Progenitor cell of endocrine pancreas (in vitro differentiated cells): ENCODE measurements at regions not wholly inside any gene's neighbourhood (a gene's known extent, or its start where the extent isn't known, plus 50 kb on each side); places are given as distances from the start of the nearest gene placed in this dataset.

Source experiments
- DNase-seq: peaks from one replicate; pipeline ENCODE4 v3.0.0; 2021; ENCODE audit warnings: low spot score; ENCODE audit not compliant: unreplicated experiment
- H3K27ac Mint-ChIP-seq: 2 replicates; pipeline ENCODE4 v1.8.0; 2021; ENCODE audit warnings: mild to moderate bottlenecking, moderate library complexity, mixed read lengths
- H3K27me3 Mint-ChIP-seq: 2 replicates; pipeline ENCODE4 v1.8.0; 2021; ENCODE audit warnings: mixed read lengths
- H3K36me3 Mint-ChIP-seq: 2 replicates; pipeline ENCODE4 v1.8.0; 2022; ENCODE audit warnings: mixed read lengths; ENCODE audit not compliant: insufficient read depth
- H3K4me1 Mint-ChIP-seq: 2 replicates; pipeline ENCODE4 v1.8.0; 2021; ENCODE audit warnings: low read depth, mixed read lengths
- H3K4me3 Mint-ChIP-seq: 2 replicates; pipeline ENCODE4 v1.8.0; 2021; ENCODE audit warnings: low read depth, mild to moderate bottlenecking, moderate library complexity, mixed read lengths
- H3K9me3 Mint-ChIP-seq: 2 replicates; pipeline ENCODE4 v1.8.0; 2021; ENCODE audit warnings: low read depth, mixed read lengths
- CTCF ChIP-seq: fragments of 200-600 bp; sonication (generic); IDR thresholded peaks from one replicate; pipeline ENCODE4 v1.5.0; 2021; ENCODE audit warnings: antibody characterized with exemption, mild to moderate bottlenecking; ENCODE audit not compliant: unreplicated experiment

DNA sequence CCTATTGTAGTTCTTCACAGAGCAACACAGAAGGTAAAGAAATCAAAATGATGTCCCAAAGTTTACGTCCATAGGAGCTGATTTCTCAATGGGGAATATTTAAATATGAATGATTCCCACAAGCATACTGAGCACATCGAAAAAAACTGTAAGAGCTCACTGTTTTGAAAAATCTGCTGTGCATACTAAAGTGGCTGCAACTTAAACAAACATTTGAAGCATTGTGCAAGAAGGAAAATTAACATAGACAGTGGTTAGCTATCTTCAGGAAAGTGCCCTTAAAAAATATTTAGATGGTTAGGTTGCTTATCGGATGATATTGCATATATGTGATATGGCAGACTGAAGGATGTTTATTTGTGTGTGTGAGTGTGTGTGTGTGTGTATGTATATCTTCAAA, 747.6 kb downstream of the RFPL4B start:
- H3K4me1 Mint-ChIP-seq = no peaks in the 10 kb centered on the region
- no peak overlapping the region for H3K27ac Mint-ChIP-seq
- H3K4me3 Mint-ChIP-seq = no peak overlapping the region
- no peak for TF ChIP-seq CTCF
- H3K27me3 Mint-ChIP-seq = no peaks in the 10 kb centered on the region
- no peak for DNase-seq
- peaks cover 3% of the 10 kb centered on the region for H3K9me3 Mint-ChIP-seq
- H3K36me3 Mint-ChIP-seq = no peaks in the 10 kb centered on the region

DNA sequence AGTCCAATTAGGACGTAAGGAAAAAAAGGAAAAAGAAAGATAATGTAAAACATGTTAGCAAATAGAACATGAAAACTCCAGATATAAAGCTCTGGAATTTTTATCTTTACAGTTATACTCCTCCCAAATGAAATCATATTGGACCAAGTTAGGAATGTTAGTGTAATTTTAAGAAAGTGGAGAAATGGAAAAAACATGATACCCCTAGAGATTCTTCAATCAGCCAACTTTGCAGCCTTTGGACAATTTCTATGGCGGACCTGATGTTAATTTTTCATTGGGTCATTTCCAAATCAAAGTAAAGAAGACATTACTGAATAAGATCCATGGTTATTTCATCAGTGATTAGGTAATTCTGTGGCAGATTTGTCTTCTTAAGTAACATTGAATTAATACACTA, 748.7 kb downstream of the RFPL4B start:
- Mint-ChIP-seq H3K36me3 (no peaks in the 10 kb centered on the region), H3K27ac (no peak overlapping the region), H3K9me3 (peaks cover 3% of the 10 kb centered on the region)

GRCh38 chr6:113102761-113103160, 754.4 kb upstream of the MARCKS start:
- no peaks in the 10 kb centered on the region for H3K27me3 Mint-ChIP-seq
- H3K9me3 Mint-ChIP-seq = peaks cover under 1% of the 10 kb centered on the region
- DNase-seq = no peak
- H3K36me3 Mint-ChIP-seq = no peaks in the 10 kb centered on the region
- H3K4me1 Mint-ChIP-seq = peaks cover 3% of the 10 kb centered on the region
- H3K4me3 Mint-ChIP-seq = no peak overlapping the region
- no peak for TF ChIP-seq CTCF
- no peak overlapping the region for H3K27ac Mint-ChIP-seq

More for the DNA sequence above, 748.7 kb downstream of the RFPL4B start:
- no peak for TF ChIP-seq CTCF
- Mint-ChIP-seq H3K27me3 (no peaks in the 10 kb centered on the region), H3K4me1 (no peaks in the 10 kb centered on the region), H3K4me3 (no peak overlapping the region)
- no peak for DNase-seq

GRCh38 chr6:113103634-113104361, 753.3 kb upstream of the MARCKS start:
- Mint-ChIP-seq H3K4me3 (no peak overlapping the region), H3K36me3 (no peaks in the 10 kb centered on the region), H3K9me3 (no peaks in the 10 kb centered on the region), H3K27ac (no peak overlapping the region), H3K27me3 (no peaks in the 10 kb centered on the region), H3K4me1 (peaks cover 3% of the 10 kb centered on the region)
- DNase-seq = no peak
- TF ChIP-seq CTCF = no peak

GRCh38 chr6:113104541-113104940, 752.6 kb upstream of the MARCKS start:
- DNase-seq = no peak
- no peak overlapping the region for H3K27ac Mint-ChIP-seq
- no peaks in the 10 kb centered on the region for H3K36me3 Mint-ChIP-seq
- no peaks in the 10 kb centered on the region for H3K9me3 Mint-ChIP-seq
- peaks cover 3% of the 10 kb centered on the region for H3K4me1 Mint-ChIP-seq
- TF ChIP-seq CTCF = no peak
- H3K27me3 Mint-ChIP-seq = no peaks in the 10 kb centered on the region
- no peak overlapping the region for H3K4me3 Mint-ChIP-seq
